ENCODE measurements at regions not wholly inside any gene's neighbourhood (a gene's known extent, or its start where the extent isn't known, plus 50 kb on each side); places are given as distances from the start of the nearest gene placed in this dataset.

GRCh38 chr4:101655857-101656256 is 134.7 kb upstream of the BANK1 start (continued):
- TF ChIP-seq BRF2 (CRISPR knock-in tag; IDR thresholded peaks at IDR 0.05), result no peak

GRCh38 chr4:101655005-101655404 is 135.5 kb upstream of the BANK1 start:
- DNase-seq (ENCODE audit: low spot score) (no peak), ATAC-seq (no peak), FAIRE-seq (no peak)
- Histone ChIP-seq H3K4me1 (ENCODE audit: insufficient read depth, low read length) (no peaks in the 10 kb centered on the region), H3K4me3 (replicated peaks in 1 of 3; ENCODE audit: insufficient read depth in 1 of 3, low read depth in 2 of 3, low read length in 3 of 3) (no peak overlapping the region), H3K4me2 (ENCODE audit: low read depth, low read length) (no peak overlapping the region), H3K79me2 (ENCODE audit: insufficient read depth, low read length) (no peaks in the 10 kb centered on the region), H2AFZ (ENCODE audit: low read length) (no peak overlapping the region), H3K9ac (ENCODE audit: insufficient read depth, low read depth, low read length) (no peak overlapping the region), H3K27ac (ENCODE audit: extremely low read length, insufficient read depth, low read length) (no peak overlapping the region), H3K27me3 (ENCODE audit: control insufficient read depth in 1 of 2, insufficient read depth in 2 of 2, low read length in 2 of 2) (no peaks in the 10 kb centered on the region), H4K20me1 (ENCODE audit: insufficient read depth, low read length) (no peaks in the 10 kb centered on the region), H3K36me3 (replicated peaks in 1 of 2; ENCODE audit: control insufficient read depth in 1 of 2, insufficient read depth in 2 of 2, low read length in 2 of 2) (no peaks in the 10 kb centered on the region), H3K9me3 (ENCODE audit: low read length) (no peaks in the 10 kb centered on the region)
- intact Hi-C loops (cut with micrococcal nuclease; ENCODE audit: unreplicated experiment), result no loop called here
- TF ChIP-seq ATF3 (CRISPR knock-in tag; IDR thresholded peaks at IDR 0.05) (no peak), KMT2B (CRISPR knock-in tag; IDR thresholded peaks at IDR 0.05) (no peak), ATF7 (IDR thresholded peaks at IDR 0.05) (peak; percentile 79), ATF7 (CRISPR knock-in tag; IDR thresholded peaks at IDR 0.05) (no peak), NR2C2 (CRISPR knock-in tag; IDR thresholded peaks at IDR 0.05; ENCODE audit: borderline replicate concordance) (no peak), CREB1 (IDR thresholded peaks at IDR 0.05) (peak; percentile 68), CREB1 (CRISPR knock-in tag; IDR thresholded peaks at IDR 0.05) (no peak), PHF5A (CRISPR knock-in tag; IDR thresholded peaks at IDR 0.05; ENCODE audit: low read depth, unreplicated experiment) (no peak)
- ChIA-PET CTCF (ENCODE audit: low intra/inter-chr PET ratio, low total read pairs) (no interaction called here), POLR2A (no interaction called here)
- in situ Hi-C loops (cut with HindIII; ENCODE audit: extremely low pct_ligation_motif_present, low pct_unique_long_range_greater_than_20kb), result no loop called here
- BruUV-seq (replicated peaks), result no TSS peak
- 50% methylated on average over 2 of the region's 2 CpGs for WGBS (ENCODE audit: low lambda C conversion rate)
